Muscle layer of duodenum (tissue), 2 donors: ENCODE measurements at regions not wholly inside any gene's neighbourhood (a gene's known extent, or its start where the extent isn't known, plus 50 kb on each side); places are given as distances from the start of the nearest gene placed in this dataset.

Source experiments
- H3K27ac ChIP-seq: one replicate; pipeline ENCODE4 v1.7.0; 2013; ENCODE audit warnings: mild to moderate bottlenecking, low read length
- H3K27me3 ChIP-seq: one replicate; pipeline ENCODE4 v1.7.0; 2013; ENCODE audit warnings: low read depth, mild to moderate bottlenecking, control low read depth, low read length
- H3K36me3 ChIP-seq, 2 donors: one replicate each; pipeline ENCODE4 v1.7.0; 2013; ENCODE audit warnings: low read length in 2 of 2, control low read depth in 1 of 2, mild to moderate bottlenecking in 1 of 2; ENCODE audit not compliant: insufficient read depth in 2 of 2, control insufficient read depth in 1 of 2
- H3K4me1 ChIP-seq, 2 donors: one replicate each; pipeline ENCODE4 v1.7.0; 2013; ENCODE audit warnings: low read length in 2 of 2, mild to moderate bottlenecking in 2 of 2, control low read depth in 1 of 2, moderate library complexity in 1 of 2; ENCODE audit not compliant: insufficient read depth in 2 of 2, control insufficient read depth in 1 of 2
- H3K4me3 ChIP-seq, 2 donors: one replicate each; pipeline ENCODE4 v1.7.0; 2013; ENCODE audit warnings: low read length in 2 of 2, low read depth in 1 of 2, mild to moderate bottlenecking in 1 of 2
- H3K9me3 ChIP-seq, 2 donors: one replicate each; pipeline ENCODE4 v1.7.0; 2013; ENCODE audit warnings: low read length in 2 of 2, control low read depth in 1 of 2, mild to moderate bottlenecking in 1 of 2; ENCODE audit not compliant: control insufficient read depth in 1 of 2
- donor health status: healthy.

- H3K4me3 ChIP-seq = no peak overlapping the region
- no peaks in the 10 kb centered on the region for H3K27me3 ChIP-seq
- no peaks in the 10 kb centered on the region for H3K9me3 ChIP-seq
- H3K27ac ChIP-seq = no peak overlapping the region
- H3K36me3 ChIP-seq = no peaks in the 10 kb centered on the region
- peaks cover 0 to 4% of the 10 kb centered on the region in 2 donors for H3K4me1 ChIP-seq
Measured at GRCh38 chrX:68942104-68942503, 113.3 kb downstream of the EFNB1 start.

- no peak overlapping the region for H3K27ac ChIP-seq
- H3K4me1 ChIP-seq = peaks cover 0 to 4% of the 10 kb centered on the region in 2 donors
- H3K36me3 ChIP-seq = no peaks in the 10 kb centered on the region
- H3K4me3 ChIP-seq = no peak overlapping the region
- H3K27me3 ChIP-seq = no peaks in the 10 kb centered on the region
- no peaks in the 10 kb centered on the region for H3K9me3 ChIP-seq
Measured at GRCh38 chrX:68941385-68941952, 112.6 kb downstream of the EFNB1 start.

GRCh38 chrX:68940601-68941000 is 111.8 kb downstream of the EFNB1 start:
- H3K9me3 ChIP-seq = no peaks in the 10 kb centered on the region
- no peaks in the 10 kb centered on the region for H3K27me3 ChIP-seq
- no peak overlapping the region for H3K27ac ChIP-seq
- no peaks in the 10 kb centered on the region for H3K36me3 ChIP-seq
- H3K4me1 ChIP-seq = peaks cover 0 to 4% of the 10 kb centered on the region in 2 donors
- no peak overlapping the region for H3K4me3 ChIP-seq

- H3K9me3 ChIP-seq = no peaks in the 10 kb centered on the region
- H3K4me3 ChIP-seq = no peak overlapping the region
- H3K36me3 ChIP-seq = no peaks in the 10 kb centered on the region
- H3K27me3 ChIP-seq = no peaks in the 10 kb centered on the region
- no peak overlapping the region for H3K27ac ChIP-seq
- H3K4me1 ChIP-seq = peaks cover 0 to 4% of the 10 kb centered on the region in 2 donors
Measured at GRCh38 chrX:68939868-68940267, 111.0 kb downstream of the EFNB1 start.

- Histone ChIP-seq H3K36me3 (no peaks in the 10 kb centered on the region), H3K27ac (no peak overlapping the region), H3K9me3 (no peaks in the 10 kb centered on the region), H3K4me1 (peaks cover 2 to 4% of the 10 kb centered on the region in 2 donors), H3K4me3 (no peak overlapping the region), H3K27me3 (no peaks in the 10 kb centered on the region)
Measured at GRCh38 chrX:68938244-68939004, 109.6 kb downstream of the EFNB1 start.

GRCh38 chrX:68937581-68937980 is 108.8 kb downstream of the EFNB1 start:
- Histone ChIP-seq H3K27ac (no peak overlapping the region), H3K27me3 (no peaks in the 10 kb centered on the region), H3K4me3 (no peak overlapping the region), H3K9me3 (no peaks in the 10 kb centered on the region), H3K36me3 (no peaks in the 10 kb centered on the region), H3K4me1 (peaks cover 2 to 4% of the 10 kb centered on the region in 2 donors)

GRCh38 chrX:68936608-68937007 is 107.8 kb downstream of the EFNB1 start:
- Histone ChIP-seq H3K27me3 (no peaks in the 10 kb centered on the region), H3K4me1 (peaks cover 0 to 2% of the 10 kb centered on the region in 2 donors), H3K27ac (no peak overlapping the region), H3K9me3 (no peaks in the 10 kb centered on the region), H3K36me3 (no peaks in the 10 kb centered on the region), H3K4me3 (no peak overlapping the region)

GRCh38 chrX:68936126-68936525 is 107.3 kb downstream of the EFNB1 start:
- Histone ChIP-seq H3K4me3 (no peak overlapping the region), H3K9me3 (no peaks in the 10 kb centered on the region), H3K27me3 (no peaks in the 10 kb centered on the region), H3K36me3 (no peaks in the 10 kb centered on the region), H3K4me1 (peaks cover 0 to 2% of the 10 kb centered on the region in 2 donors), H3K27ac (no peak overlapping the region)

GRCh38 chrX:68935362-68935761 is 106.5 kb downstream of the EFNB1 start:
- no peaks in the 10 kb centered on the region for H3K9me3 ChIP-seq
- H3K4me1 ChIP-seq = peaks cover 0 to 2% of the 10 kb centered on the region in 2 donors
- no peak overlapping the region for H3K27ac ChIP-seq
- H3K4me3 ChIP-seq = no peak overlapping the region
- no peaks in the 10 kb centered on the region for H3K36me3 ChIP-seq
- H3K27me3 ChIP-seq = no peaks in the 10 kb centered on the region

GRCh38 chrX:68934922-68935321 is 106.1 kb downstream of the EFNB1 start:
- H3K27me3 ChIP-seq = no peaks in the 10 kb centered on the region

GRCh38 chrX:68934421-68934820 is 105.6 kb downstream of the EFNB1 start:
- Histone ChIP-seq H3K4me1 (peaks cover 0 to 2% of the 10 kb centered on the region in 2 donors), H3K36me3 (no peaks in the 10 kb centered on the region), H3K27ac (no peak overlapping the region), H3K27me3 (no peaks in the 10 kb centered on the region), H3K9me3 (no peaks in the 10 kb centered on the region), H3K4me3 (no peak overlapping the region)

More at GRCh38 chrX:68934922-68935321, 106.1 kb downstream of the EFNB1 start:
- no peak overlapping the region for H3K27ac ChIP-seq
- peaks cover 0 to 2% of the 10 kb centered on the region in 2 donors for H3K4me1 ChIP-seq
- no peaks in the 10 kb centered on the region for H3K36me3 ChIP-seq
- H3K4me3 ChIP-seq = no peak overlapping the region
- no peaks in the 10 kb centered on the region for H3K9me3 ChIP-seq
